Thoracic aorta (tissue), 2 donors: ENCODE measurements at regions not wholly inside any gene's neighbourhood (a gene's known extent, or its start where the extent isn't known, plus 50 kb on each side); places are given as distances from the start of the nearest gene placed in this dataset.

ENCODE experiments used
- ATAC-seq: fragments of 150-250 bp; one replicate; pipeline ENCODE4 v1.8.0; 2017; ENCODE audit warnings: low read depth; ENCODE audit not compliant: insufficient number of reproducible peaks, low FRiP score
- DNase-seq: peaks from one replicate; pipeline ENCODE4 v3.0.0-alpha.2; 2020; ENCODE audit warnings: low spot score
- H3K27ac ChIP-seq, 2 donors: fragments of 200-600 bp; sonication (generic); 1 replicate in 1 of 2; 2 replicates in 1 of 2; pipeline ENCODE4 v1.5.1; 2016; ENCODE audit warnings: mild to moderate bottlenecking in 2 of 2, moderate library complexity in 2 of 2
- H3K27me3 ChIP-seq: fragments of 200-600 bp; sonication (generic); replicated peaks from 2 replicates; pipeline ENCODE4 v1.6.0; 2016; ENCODE audit warnings: mild to moderate bottlenecking; ENCODE audit not compliant: insufficient read depth
- H3K36me3 ChIP-seq: fragments of 200-600 bp; sonication (generic); one replicate; pipeline ENCODE4 v1.5.1; 2016
- H3K4me1 ChIP-seq, 2 donors: fragments of 200-600 bp; sonication (generic); 1 replicate in 1 of 2; 2 replicates in 1 of 2; pipeline versions ENCODE4 v1.5.1 to v1.6.0; 2016; ENCODE audit warnings: low read depth in 2 of 2, mild to moderate bottlenecking in 1 of 2; ENCODE audit not compliant: control insufficient read depth in 1 of 2
- H3K4me3 ChIP-seq: fragments of 200-600 bp; sonication (generic); 2 replicates; pipeline ENCODE4 v1.5.1; 2016; ENCODE audit warnings: mild to moderate bottlenecking
- H3K9me3 ChIP-seq: fragments of 200-600 bp; sonication (generic); 2 replicates; pipeline ENCODE4 v1.5.1; 2016
- TF ChIP-seq, protein P1 (sequence below): fragments of 200-600 bp; sonication (generic); IDR thresholded peaks from one replicate; pipeline ENCODE4 v1.5.1; 2019; ENCODE audit warnings: antibody characterized with exemption

DNA sequence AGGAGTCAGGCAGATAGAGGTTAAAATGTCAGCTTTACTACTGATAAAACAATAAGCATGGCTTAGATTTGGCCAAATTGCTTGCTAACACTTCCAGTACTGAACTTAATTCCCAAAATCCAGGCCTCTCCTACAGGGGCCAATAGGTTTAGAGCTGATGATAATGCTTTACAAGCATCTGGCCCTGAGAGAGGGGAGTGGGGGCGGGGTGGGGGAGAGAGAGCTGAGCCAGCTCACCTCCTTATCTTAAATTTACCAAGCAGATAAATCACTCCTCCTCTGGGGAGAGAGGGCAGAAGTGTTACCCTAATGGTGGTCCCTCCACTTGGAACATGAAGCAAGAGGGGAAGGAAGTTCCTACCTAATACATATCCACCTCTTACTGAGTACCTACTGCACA lies 182.2 kb upstream of the CRY1 start:
- TF ChIP-seq, protein P1, sequence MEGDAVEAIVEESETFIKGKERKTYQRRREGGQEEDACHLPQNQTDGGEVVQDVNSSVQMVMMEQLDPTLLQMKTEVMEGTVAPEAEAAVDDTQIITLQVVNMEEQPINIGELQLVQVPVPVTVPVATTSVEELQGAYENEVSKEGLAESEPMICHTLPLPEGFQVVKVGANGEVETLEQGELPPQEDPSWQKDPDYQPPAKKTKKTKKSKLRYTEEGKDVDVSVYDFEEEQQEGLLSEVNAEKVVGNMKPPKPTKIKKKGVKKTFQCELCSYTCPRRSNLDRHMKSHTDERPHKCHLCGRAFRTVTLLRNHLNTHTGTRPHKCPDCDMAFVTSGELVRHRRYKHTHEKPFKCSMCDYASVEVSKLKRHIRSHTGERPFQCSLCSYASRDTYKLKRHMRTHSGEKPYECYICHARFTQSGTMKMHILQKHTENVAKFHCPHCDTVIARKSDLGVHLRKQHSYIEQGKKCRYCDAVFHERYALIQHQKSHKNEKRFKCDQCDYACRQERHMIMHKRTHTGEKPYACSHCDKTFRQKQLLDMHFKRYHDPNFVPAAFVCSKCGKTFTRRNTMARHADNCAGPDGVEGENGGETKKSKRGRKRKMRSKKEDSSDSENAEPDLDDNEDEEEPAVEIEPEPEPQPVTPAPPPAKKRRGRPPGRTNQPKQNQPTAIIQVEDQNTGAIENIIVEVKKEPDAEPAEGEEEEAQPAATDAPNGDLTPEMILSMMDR, result no peak
- no peak for ATAC-seq
- no peaks in the 10 kb centered on the region for H3K36me3 ChIP-seq
- H3K27me3 ChIP-seq, result no peaks in the 10 kb centered on the region
- no peak overlapping the region for H3K27ac ChIP-seq
- H3K4me3 ChIP-seq, result no peak overlapping the region
- no peak for DNase-seq
- H3K9me3 ChIP-seq, result no peaks in the 10 kb centered on the region
- H3K4me1 ChIP-seq, result no peaks in the 10 kb centered on the region

DNA sequence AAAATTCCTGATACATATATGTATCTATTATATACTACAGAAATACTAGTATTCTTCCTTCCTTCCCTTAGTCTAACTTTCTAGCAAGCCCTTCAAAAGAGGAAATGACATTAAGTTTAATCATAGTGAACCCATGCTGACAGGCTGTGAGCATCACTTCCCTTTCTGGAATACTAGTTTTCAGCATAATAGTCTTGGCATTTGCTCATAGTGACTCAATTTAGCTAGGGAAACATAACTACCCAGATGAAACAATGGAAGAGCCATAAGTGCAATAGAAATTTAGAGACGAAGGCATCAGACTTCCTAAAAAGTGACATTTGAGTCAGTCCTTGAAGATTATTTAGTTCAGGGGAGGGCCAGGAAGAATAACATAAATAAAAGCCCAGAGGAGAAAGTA lies 184.5 kb upstream of the CRY1 start:
- Histone ChIP-seq H3K9me3 (no peaks in the 10 kb centered on the region), H3K4me3 (no peak overlapping the region), H3K27me3 (no peaks in the 10 kb centered on the region), H3K4me1 (no peaks in the 10 kb centered on the region), H3K27ac (no peak overlapping the region), H3K36me3 (no peaks in the 10 kb centered on the region)
- DNase-seq, result no peak
- no peak for ATAC-seq
- TF ChIP-seq, protein P1, result no peak

DNA sequence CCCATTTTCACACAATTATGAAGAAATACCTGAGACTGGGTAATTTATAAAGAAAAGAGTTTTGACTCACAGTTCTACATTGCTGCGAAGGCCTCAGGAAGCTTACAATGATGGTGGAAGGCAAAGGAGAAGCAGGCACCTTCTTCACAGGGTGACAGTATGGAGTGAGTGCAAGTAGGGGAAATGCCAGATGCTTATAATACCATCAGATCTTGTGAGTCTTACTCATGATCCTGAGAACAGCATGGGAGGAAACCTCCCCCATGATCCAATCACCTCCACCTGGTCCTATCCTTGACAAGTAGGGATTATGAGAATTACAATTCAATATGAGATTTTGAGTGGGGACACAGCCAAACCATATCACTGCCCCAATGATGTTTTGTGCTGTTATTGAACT lies 189.3 kb upstream of the CRY1 start:
- no peaks in the 10 kb centered on the region for H3K4me1 ChIP-seq
- no peak for ATAC-seq
- H3K36me3 ChIP-seq, result no peaks in the 10 kb centered on the region
- no peaks in the 10 kb centered on the region for H3K27me3 ChIP-seq
- no peaks in the 10 kb centered on the region for H3K9me3 ChIP-seq
- H3K27ac ChIP-seq, result no peak overlapping the region
- no peak overlapping the region for H3K4me3 ChIP-seq
- TF ChIP-seq, protein P1, result no peak
- no peak for DNase-seq

DNA sequence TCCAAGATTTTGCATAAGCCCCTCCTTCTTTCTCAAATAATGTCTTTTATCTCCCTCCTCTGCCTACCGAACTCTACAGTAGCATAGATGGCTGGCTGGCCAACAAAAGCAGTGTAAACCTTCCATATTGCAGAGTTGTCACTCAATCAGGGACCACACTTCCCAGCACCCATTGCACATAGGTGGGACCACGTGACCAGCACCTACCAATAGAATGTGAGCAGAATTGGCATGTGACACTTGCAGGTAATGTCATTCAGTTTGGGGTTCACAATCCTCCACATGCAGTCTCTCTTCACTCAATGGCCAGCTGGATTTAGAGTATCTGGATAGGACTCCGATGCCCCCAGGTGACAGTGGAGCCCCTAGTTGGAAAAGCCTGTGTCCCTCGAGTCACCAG lies 190.3 kb upstream of the CRY1 start:
- TF ChIP-seq, protein P1, result no peak

DNA sequence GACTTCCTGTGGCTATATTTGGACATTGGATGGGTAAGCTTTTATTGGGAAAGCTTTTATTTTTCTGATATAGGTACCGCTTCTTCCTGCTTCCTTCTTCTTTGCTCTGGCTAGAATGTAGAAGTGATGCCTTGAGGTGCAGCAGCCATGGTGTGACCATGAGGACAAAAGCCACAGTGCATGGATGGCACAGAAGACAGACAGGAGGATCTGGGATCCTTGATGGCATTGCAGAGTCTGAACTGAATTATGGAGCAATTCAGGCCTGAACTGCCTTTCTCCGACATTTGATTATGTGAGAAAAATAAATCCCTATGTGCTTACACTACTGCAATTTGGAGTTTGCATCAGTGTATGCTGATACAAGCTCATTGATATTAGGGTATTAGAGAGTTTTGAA lies 191.3 kb upstream of the CRY1 start:
- TF ChIP-seq, protein P1, result no peak
- ATAC-seq, result no peak

More for the DNA sequence above, 190.3 kb upstream of the CRY1 start:
- ATAC-seq (no peak), DNase-seq (no peak)
- Histone ChIP-seq H3K9me3 (no peaks in the 10 kb centered on the region), H3K27me3 (no peaks in the 10 kb centered on the region), H3K27ac (no peak overlapping the region), H3K4me1 (no peaks in the 10 kb centered on the region), H3K4me3 (no peak overlapping the region), H3K36me3 (no peaks in the 10 kb centered on the region)

More for the DNA sequence above, 191.3 kb upstream of the CRY1 start:
- DNase-seq, result no peak
- Histone ChIP-seq H3K27ac (no peak overlapping the region), H3K36me3 (no peaks in the 10 kb centered on the region), H3K27me3 (no peaks in the 10 kb centered on the region), H3K4me3 (no peak overlapping the region), H3K9me3 (no peaks in the 10 kb centered on the region), H3K4me1 (no peaks in the 10 kb centered on the region)
